HG03378 (cell line): ENCODE measurements at regions not wholly inside any gene's neighbourhood (a gene's known extent, or its start where the extent isn't known, plus 50 kb on each side); places are given as distances from the start of the nearest gene placed in this dataset.

Source experiments
- ATAC-seq: cut with Tn5 transposase; IDR thresholded peaks from one replicate; pipeline ENCODE4 v1.9.1; 2021; ENCODE audit warnings: mild to moderate bottlenecking, moderate library complexity; ENCODE audit not compliant: unreplicated experiment

DNA sequence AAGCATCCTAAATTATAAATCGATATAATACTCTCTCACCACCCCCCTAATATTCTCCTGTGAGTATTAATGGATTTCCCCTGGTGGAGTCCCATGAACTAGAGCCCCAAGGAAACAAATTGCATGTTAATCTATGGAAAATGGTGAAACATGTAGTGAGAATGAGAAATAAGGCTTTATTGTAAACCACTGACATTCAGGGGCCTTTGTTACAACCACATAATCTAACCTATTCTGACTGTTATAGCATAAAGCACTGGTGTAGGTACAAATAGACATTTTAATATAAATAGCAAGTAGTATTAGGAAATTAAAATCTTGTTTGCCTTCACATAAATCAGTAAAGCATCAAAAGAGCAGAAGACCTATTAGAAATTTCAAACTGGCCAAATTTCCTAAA lies 65.3 kb upstream of the TLK1 start:
- no peak for ATAC-seq

DNA sequence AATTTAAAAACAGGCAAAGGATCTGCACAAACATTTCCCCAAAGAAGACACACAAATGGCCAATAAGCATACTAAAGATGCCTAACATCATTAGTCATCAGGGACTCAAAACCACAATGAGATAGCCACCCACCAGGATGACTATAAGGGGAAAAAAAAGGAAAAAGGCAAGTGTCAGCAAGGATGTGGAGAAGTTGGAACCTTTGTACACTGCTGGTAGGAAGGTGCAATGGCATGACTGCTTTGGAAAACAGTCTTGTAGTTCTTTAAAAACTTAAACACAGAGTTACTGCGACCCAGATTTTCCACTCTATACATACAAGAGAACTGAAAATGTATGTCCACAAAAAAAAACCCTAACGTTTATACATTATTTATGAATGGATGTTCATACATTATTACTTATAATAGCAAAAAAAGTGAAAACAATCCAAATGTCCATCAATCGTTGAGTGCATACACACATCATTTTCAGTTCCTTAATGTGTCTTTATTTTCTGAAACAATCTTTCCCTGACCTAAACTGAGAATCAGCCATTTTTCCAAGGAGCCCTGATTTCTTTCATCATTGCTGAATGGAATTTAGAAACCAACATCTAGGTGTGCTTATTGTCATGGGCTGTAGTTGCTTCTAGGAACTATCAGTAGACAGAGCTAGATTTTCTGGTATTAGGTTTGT lies 64.7 kb upstream of the TLK1 start:
- no peak for ATAC-seq

DNA sequence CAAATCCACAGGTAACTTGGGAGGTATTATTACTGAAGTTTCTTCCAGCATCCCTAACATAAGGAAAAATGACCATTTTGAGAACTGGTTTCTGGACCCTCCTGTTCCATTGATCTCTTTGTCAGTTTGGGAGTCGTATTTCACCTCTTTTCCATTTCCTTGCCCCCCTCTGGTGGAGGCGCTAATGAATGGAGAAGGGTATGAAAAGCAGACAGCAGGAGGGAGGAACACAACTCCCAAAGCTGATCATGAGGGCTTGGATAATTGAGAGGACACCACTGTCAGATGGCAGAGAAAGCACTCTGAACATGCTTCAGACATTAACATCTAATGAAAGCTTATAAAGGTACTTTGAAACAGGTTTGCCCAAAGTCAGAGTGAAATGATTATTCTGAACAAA lies 56.6 kb upstream of the TLK1 start:
- ATAC-seq = no peak

DNA sequence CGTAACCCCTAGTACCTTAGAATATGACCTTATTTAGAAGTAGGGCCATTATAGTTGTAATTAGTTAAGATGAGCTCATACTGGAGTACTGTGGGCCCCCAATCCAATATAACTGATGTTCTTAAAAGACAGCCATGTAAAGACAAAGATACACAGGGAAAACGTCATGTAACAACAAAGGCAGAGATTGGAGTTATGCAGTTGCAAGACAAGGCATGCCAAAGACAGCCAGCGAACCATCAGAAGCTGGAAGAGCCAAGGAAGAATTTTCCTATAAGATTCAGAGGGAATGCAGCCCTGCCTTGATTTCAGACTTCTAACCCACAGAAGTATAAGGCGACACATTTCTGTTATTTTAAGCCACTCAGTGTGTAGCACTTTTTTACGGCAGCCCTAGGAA lies 55.9 kb upstream of the TLK1 start:
- ATAC-seq = no peak

DNA sequence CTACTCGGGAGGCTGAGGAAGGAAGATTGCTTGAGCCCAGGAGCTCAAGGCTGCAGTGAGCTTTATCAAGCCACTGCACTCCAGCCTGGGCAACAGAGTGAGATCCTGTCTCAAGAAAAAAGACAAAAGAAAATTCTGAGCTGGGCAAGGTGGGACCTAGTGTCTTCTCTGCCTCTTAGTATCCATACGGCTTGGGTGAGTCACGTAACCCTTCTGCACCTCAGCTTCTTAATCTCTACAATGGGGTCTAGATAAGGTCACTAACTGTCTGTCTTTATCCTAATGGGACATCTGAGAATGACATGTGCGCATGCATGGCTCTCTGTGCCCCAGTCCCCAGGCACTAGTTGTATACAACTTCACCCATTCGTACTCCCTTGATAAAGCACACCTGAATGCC lies 53.4 kb upstream of the TLK1 start:
- no peak for ATAC-seq

DNA sequence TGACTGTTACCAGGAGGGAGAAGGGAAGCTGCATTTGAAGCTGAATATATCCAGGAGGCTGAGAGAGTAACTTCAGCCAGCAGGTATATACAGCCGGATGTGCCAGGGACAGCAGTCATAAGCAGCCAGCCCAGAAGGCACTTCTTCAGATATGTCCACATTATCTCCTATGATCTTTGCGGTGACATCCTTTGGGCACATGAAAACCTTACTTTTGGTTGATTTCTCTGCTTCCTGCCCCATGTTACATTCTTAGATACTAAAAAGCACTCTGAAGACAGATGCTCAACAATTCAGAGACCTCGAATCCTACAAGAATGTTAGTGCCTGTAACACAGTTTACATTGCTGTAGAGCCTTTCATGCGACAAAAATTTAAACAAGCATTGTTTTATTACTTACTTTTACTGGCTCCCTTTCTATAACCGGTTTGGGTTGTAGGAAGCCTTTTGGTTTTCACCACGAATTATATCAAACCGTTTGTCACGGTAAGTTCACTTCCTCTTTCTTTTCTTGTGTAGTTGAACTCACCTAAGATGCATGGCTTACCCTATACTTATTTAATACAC lies 50.3 kb upstream of the TLK1 start:
- peak; percentile 84 for ATAC-seq
